HepG2 (cell line): ENCODE measurements at regions not wholly inside any gene's neighbourhood (a gene's known extent, or its start where the extent isn't known, plus 50 kb on each side); places are given as distances from the start of the nearest gene placed in this dataset.

Source experiments
- ZBTB44 ChIP-seq: sonication (generic); formaldehyde crosslinking; IDR thresholded peaks from 2 replicates; pipeline ENCODE4 v1.4.0; 2020; ENCODE audit warnings: missing genetic modification reagents
- ZNF800 ChIP-seq: sonication (generic); formaldehyde crosslinking; IDR thresholded peaks from 2 replicates; pipeline ENCODE4 v1.4.0; 2020; ENCODE audit warnings: missing genetic modification reagents
- TF ChIP-seq, protein P1 (sequence below): fragments of 450-650 bp; IDR thresholded peaks from 2 replicates; pipeline ENCODE4 v1.6.1; 2017; ENCODE audit warnings: mild to moderate bottlenecking

- TF ChIP-seq ZBTB44 (no peak), ZNF800 (CRISPR knock-in tag) (no peak)
- TF ChIP-seq, protein P1, sequence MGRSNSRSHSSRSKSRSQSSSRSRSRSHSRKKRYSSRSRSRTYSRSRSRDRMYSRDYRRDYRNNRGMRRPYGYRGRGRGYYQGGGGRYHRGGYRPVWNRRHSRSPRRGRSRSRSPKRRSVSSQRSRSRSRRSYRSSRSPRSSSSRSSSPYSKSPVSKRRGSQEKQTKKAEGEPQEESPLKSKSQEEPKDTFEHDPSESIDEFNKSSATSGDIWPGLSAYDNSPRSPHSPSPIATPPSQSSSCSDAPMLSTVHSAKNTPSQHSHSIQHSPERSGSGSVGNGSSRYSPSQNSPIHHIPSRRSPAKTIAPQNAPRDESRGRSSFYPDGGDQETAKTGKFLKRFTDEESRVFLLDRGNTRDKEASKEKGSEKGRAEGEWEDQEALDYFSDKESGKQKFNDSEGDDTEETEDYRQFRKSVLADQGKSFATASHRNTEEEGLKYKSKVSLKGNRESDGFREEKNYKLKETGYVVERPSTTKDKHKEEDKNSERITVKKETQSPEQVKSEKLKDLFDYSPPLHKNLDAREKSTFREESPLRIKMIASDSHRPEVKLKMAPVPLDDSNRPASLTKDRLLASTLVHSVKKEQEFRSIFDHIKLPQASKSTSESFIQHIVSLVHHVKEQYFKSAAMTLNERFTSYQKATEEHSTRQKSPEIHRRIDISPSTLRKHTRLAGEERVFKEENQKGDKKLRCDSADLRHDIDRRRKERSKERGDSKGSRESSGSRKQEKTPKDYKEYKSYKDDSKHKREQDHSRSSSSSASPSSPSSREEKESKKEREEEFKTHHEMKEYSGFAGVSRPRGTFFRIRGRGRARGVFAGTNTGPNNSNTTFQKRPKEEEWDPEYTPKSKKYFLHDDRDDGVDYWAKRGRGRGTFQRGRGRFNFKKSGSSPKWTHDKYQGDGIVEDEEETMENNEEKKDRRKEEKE: no peak
- TF ChIP-seq, all 625 proteins: peak for 0
Observed at GRCh38 chr6:41997456-41997855, 52.9 kb upstream of the TAF8 start (continued).
